Effector CD4-positive, alpha-beta T cell (primary cell): ENCODE measurements at regions not wholly inside any gene's neighbourhood (a gene's known extent, or its start where the extent isn't known, plus 50 kb on each side); places are given as distances from the start of the nearest gene placed in this dataset.

Experiments used
- DNase-seq: peaks from one replicate; pipeline ENCODE4 v3.0.0-alpha.2; 2020

DNA sequence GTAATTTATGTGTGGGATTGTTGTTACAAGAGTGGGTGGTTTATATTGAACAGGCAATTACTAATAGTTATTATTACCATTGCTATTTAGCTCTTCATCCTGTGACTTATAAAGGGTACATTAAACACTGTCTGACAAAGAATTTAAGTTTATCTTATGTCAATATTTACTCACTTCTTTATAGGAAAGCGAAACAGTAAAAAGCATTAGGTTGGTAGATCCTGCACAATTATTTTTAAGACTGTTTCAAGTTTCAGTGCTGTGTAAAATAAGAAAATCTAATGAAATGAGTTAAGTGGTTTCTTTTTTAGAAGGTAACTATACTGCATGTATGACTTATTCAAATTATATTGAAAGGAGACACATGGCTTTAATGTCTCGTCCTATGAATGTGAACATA, 135.8 kb upstream of the MAP3K7 start:
- no peak for DNase-seq

GRCh38 chr6:90720404-90720803, 133.5 kb upstream of the MAP3K7 start:
- no peak for DNase-seq

GRCh38 chr6:90719321-90720195, 132.7 kb upstream of the MAP3K7 start:
- no peak for DNase-seq

- no peak for DNase-seq
These were observed 129.5 kb upstream of the MAP3K7 start for GRCh38 chr6:90716376-90716775.

- DNase-seq, result no peak
These were observed 128.3 kb upstream of the MAP3K7 start for GRCh38 chr6:90715093-90715655.

GRCh38 chr6:90714319-90714718, 127.4 kb upstream of the MAP3K7 start:
- no peak for DNase-seq

DNA sequence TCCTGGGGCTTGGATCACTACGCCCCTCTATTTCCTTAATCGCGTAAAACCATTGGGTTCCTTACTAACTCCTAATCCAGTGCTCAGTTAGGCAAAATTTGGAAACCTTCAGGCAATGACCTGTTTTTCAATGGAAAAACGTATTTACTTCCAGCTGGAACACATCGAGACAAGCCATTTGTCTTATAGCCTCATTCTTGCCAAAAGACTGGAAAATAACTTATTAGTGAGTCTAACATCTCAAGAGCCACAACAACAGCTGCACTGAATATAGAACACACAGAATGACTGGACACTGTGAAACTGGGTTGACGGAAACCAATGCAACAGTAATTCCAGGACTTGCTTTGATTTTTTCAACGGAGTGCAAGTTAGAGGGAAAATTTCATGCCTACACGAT, 125.2 kb upstream of the MAP3K7 start:
- no peak for DNase-seq

- no peak for DNase-seq
These were observed 122.6 kb upstream of the MAP3K7 start for GRCh38 chr6:90709431-90709996.

DNA sequence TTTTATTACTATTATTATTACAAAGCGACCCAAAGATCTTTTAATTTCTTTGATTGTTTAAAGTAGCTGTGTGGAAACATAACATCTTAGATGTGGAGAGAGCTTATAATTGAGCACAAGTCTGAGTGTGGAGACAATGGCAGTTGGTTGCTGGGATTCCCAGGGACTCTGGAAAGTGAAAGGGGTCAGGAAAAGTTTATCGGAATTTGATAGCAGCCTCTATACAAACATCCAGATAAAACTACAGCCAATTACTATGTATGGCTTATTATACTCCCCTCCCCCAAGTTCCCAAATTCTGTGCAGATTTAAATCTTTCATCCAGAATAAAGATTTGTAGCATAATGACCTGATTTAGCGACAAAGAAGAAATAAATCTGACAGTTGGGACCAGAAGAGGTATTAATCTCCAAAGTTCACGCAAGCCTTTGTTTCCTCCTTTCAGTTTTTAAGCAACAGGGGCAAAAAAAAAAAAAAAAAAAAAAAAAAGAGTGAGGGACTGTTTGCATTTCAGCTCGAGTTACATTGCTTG, 121.4 kb upstream of the MAP3K7 start:
- DNase-seq, result no peak

- DNase-seq, result no peak
These were observed 120.4 kb upstream of the MAP3K7 start for GRCh38 chr6:90707246-90707645.

DNA sequence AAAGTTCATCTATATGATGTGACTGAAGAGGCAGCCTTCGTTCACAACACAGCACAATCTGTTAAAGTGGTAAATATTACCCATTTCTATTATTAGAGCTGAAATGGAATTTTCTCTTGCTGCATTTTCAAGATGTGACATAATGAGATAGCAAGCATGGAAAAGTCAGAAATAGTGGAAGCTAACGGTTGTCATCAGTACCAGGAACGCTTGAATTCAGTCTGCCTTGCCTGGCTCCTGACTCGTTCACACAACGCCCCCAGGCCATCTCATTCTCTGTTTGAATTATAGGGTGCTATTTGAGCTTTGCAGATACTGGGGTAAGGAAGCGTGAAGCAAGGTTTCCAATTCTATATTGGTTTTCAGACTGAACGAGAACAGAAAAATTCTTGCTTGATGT, 116.5 kb upstream of the MAP3K7 start:
- no peak for DNase-seq

DNA sequence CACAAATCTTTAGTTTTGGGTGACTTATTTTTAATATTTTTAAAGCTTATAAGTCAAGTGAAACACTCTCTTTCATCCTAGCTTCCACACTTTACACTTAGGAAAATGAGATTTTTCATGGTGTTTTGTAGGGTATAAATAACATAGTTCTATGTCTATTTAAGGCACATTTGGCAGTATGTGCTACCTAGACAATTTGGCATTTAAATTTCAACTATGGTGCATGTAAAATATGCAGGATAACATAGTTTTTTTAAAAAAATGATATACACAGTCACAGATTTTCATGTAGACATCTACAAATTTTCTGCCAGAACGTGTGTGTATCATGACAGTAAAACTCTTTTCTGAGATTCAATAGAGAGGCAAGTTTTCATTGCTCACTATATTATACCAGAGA, 115.1 kb upstream of the MAP3K7 start:
- DNase-seq, result no peak

DNA sequence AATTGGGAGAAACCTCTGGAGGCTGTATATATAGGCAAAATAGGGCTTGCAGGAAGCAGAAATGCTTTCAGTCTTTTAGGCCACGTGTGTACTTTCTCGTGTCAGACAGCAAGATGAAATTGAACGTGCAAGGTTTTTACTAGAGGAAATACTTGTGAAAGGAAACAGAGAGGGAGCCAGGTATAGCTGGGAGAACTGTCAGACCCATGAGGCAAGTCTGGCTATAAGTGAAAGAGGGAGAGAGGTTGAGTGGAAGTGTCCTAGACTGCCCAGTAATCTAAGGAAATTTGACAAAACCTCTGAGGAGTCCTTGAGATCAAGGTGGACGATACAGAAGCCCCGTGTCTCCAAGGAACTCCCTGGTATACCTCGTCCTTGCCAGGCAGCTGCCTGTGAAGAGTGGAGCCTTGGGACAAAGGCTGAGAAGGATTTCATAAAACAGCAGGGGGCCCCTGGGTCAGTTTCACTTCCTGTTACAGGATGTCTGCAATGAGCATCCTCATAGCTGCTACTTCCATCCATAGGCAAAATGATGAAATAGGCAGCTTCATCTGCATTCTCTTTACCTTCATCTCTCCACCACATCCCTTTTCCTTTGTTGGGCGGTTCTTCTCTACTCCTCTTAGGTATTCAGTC, 114.4 kb upstream of the MAP3K7 start:
- no peak for DNase-seq

- DNase-seq, result no peak
These were observed 108.4 kb upstream of the MAP3K7 start for GRCh38 chr6:90695316-90695715.

- no peak for DNase-seq
These were observed 107.9 kb upstream of the MAP3K7 start for GRCh38 chr6:90694802-90695201.

DNA sequence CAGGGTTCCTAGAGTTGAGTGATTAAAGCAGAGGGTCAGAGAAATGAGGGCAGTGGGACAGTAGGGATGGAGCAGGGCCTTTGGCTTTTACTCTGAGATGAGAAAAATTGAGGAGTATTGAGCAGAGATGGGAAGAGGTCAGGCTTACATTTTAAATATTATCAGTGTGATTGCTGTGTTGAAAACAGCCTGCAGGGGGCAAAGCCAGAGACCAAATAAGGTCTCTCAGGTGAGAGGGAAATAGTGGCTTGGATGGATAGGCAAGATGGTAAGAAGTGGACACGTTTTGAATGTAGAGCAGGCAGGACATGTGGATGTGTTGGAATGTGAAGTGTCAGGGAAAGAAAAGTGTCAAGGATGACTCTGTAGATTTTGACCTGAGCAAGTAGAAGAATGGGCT, 105.0 kb upstream of the MAP3K7 start:
- DNase-seq, result no peak

- no peak for DNase-seq
These were observed 102.3 kb upstream of the MAP3K7 start for GRCh38 chr6:90689172-90689571.

GRCh38 chr6:90687775-90688380, 101.0 kb upstream of the MAP3K7 start:
- no peak for DNase-seq

GRCh38 chr6:90681863-90682262, 95.0 kb upstream of the MAP3K7 start:
- DNase-seq, result no peak

DNA sequence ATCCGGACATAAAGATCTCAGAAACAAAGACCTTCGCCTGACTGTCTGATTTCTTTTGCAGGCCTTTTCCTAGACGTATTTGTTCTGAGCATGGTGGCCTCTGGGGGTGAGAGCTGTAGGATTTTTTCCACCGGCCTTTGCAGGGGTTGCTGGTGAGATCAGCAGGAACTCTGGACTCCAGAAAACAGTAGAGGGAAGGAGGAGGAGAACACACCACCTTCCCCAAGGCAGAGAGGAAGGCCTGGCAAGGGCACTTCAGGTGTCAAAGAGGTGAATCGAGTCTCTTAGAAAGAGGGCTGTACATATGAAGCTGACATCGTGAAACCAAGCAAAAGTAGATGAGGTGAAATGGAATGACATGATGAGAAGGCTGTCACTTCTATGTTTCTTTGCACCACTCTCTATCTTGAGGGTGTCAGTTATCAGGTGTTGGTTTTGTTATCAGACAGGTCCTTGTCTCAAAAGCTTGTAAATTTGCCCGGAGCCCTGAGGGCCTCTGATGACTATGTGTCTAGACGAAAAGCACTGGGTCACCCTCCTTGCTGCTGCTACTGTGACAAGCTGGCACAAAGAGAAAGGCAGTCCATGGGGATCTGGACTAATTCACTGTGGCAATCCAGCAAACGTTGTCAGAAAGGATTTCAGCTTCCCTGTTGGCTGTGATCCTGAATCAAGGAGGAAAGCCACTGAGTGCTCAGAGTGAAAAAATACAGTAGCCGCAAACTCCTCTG, 91.3 kb upstream of the MAP3K7 start:
- DNase-seq, result no peak

GRCh38 chr6:90677440-90677839, 90.6 kb upstream of the MAP3K7 start:
- no peak for DNase-seq
